Body of pancreas (tissue), 4 donors: ENCODE measurements at regions not wholly inside any gene's neighbourhood (a gene's known extent, or its start where the extent isn't known, plus 50 kb on each side); places are given as distances from the start of the nearest gene placed in this dataset.

Experiments used
- ATAC-seq: fragments of 150-250 bp; one replicate; pipeline ENCODE4 v1.9.1; 2016
- DNase-seq, 4 donors: peaks; one replicate each; pipeline ENCODE4 v3.0.0-alpha.2; 2019
- H3K27ac ChIP-seq, 4 donors: fragments of 200-600 bp; sonication (generic); 1 replicate in 3 of 4; 2 replicates in 1 of 4; pipeline versions ENCODE4 v1.5.1 to v1.6.1; 2016 to 2019; ENCODE audit warnings: mild to moderate bottlenecking in 1 of 4, mixed read lengths in 1 of 4, moderate library complexity in 1 of 4
- H3K27me3 ChIP-seq, 2 donors: fragments of 200-600 bp; sonication (generic); one replicate each; pipeline ENCODE4 v1.6.0; 2016; ENCODE audit warnings: mild to moderate bottlenecking in 1 of 2
- H3K36me3 ChIP-seq, 2 donors: fragments of 200-600 bp; sonication (generic); replicated peaks in 1 of 2; 2 replicates each; pipeline ENCODE4 v1.5.1; 2016; ENCODE audit warnings: low read depth in 2 of 2; ENCODE audit not compliant: insufficient read depth in 1 of 2
- H3K4me1 ChIP-seq: fragments of 200-600 bp; sonication (generic); one replicate; pipeline ENCODE4 v1.6.0; 2016
- H3K4me3 ChIP-seq, 2 donors: fragments of 200-600 bp; sonication (generic); 1 replicate in 1 of 2; 2 replicates in 1 of 2; pipeline ENCODE4 v1.5.1; 2016 to 2019
- H3K9me3 ChIP-seq, 3 donors: fragments of 200-600 bp; sonication (generic); 1 replicate in 2 of 3; 2 replicates in 1 of 3; pipeline ENCODE4 v1.5.1; 2016
- POLR2A ChIP-seq, 3 donors: fragments of 450-650 bp; IDR thresholded peaks; one replicate each; pipeline ENCODE4 v1.6.1; 2016; ENCODE audit warnings: antibody characterized with exemption in 3 of 3, mild to moderate bottlenecking in 2 of 3
- WGBS, 2 donors: methylation state at CpG; one replicate each; pipeline ENCODE4 v1.1.5; 2017; 5-methylcytosine and 5-hydroxymethylcytosine counted together
- intact Hi-C: fragments of 100-400 bp; cut with DNase I; formaldehyde crosslinking; loops from one replicate; pipeline ENCODE4 v1.15.1; 2023
- TF ChIP-seq, protein P1 (sequence below), 7 experiments: fragments of 450-650 bp in 4 of 7; fragments of 200-600 bp in 3 of 7; sonication (generic) in 3 of 7; IDR thresholded peaks; one replicate each; pipeline ENCODE4 v1.5.1; 2016 to 2019; ENCODE audit warnings: antibody characterized with exemption in 7 of 7

DNA sequence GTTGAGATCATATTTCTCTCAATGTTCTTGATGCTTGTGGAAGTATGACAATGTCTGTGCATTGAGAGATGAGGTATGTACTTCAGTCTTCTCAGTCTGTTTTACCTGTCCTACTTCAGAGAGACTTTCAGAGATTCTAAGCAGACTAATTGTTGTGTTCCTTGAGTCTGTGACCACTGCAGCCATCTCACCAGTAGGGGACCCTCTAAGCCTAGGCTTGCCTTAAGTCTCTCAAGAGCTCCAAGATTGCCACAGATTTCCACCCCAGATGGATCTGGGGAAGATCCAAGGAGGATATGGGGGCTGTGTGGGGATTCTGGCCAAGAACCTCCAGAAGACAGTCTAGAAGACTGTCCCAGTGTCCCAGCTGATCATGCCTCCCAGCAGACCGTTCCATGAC is 179.9 kb upstream of the PLET1 start:
- DNase-seq, result no peak
- Histone ChIP-seq H3K9me3 (peaks cover 0 to 13% (median 0%) of the 10 kb centered on the region in 3 donors), H3K27ac (no peak overlapping the region), H3K27me3 (no peaks in the 10 kb centered on the region), H3K4me1 (no peaks in the 10 kb centered on the region), H3K36me3 (no peaks in the 10 kb centered on the region), H3K4me3 (no peak overlapping the region)
- intact Hi-C loops, result no loop called here
- no peak for ATAC-seq
- 46% methylated on average over 1 of the region's 1 CpG; no CpG with 5 or more reads in 1 of the 2 donors for WGBS, 2 donors
- no peak for TF ChIP-seq POLR2A (IDR thresholded peaks at IDR 0.05)
- TF ChIP-seq, protein P1, sequence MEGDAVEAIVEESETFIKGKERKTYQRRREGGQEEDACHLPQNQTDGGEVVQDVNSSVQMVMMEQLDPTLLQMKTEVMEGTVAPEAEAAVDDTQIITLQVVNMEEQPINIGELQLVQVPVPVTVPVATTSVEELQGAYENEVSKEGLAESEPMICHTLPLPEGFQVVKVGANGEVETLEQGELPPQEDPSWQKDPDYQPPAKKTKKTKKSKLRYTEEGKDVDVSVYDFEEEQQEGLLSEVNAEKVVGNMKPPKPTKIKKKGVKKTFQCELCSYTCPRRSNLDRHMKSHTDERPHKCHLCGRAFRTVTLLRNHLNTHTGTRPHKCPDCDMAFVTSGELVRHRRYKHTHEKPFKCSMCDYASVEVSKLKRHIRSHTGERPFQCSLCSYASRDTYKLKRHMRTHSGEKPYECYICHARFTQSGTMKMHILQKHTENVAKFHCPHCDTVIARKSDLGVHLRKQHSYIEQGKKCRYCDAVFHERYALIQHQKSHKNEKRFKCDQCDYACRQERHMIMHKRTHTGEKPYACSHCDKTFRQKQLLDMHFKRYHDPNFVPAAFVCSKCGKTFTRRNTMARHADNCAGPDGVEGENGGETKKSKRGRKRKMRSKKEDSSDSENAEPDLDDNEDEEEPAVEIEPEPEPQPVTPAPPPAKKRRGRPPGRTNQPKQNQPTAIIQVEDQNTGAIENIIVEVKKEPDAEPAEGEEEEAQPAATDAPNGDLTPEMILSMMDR (IDR thresholded peaks at IDR 0.05), result no peak

DNA sequence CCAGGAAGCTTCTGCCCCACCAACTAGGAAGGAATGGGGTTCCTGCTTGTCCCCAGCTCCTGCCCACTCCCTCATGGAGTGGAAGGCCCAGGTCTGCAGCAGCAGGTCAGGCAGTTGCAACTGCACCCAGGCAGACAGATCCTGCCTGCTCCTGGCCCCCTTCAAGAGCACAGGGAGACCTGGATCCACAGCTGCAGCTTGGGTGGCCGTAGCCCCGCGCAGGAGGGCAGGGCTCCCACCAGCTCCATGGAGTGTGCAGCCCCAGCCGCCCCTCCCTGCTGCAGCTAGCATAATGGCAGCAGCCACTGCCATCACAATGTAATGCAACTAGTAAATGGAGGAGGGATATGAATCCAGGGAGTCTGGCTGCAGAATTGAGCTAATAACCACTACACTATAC is 187.5 kb upstream of the PLET1 start:
- 77% methylated on average over 4 of the region's 4 CpGs; no CpG with 5 or more reads in 1 of the 2 donors for WGBS, 2 donors
- H3K4me3 ChIP-seq, result no peak overlapping the region
- intact Hi-C loops, result no loop called here
- no peak for DNase-seq
- peaks cover 0 to 6% (median 0%) of the 10 kb centered on the region in 3 donors for H3K9me3 ChIP-seq
- H3K27me3 ChIP-seq, result no peaks in the 10 kb centered on the region
- no peak for ATAC-seq
- H3K27ac ChIP-seq, result no peak overlapping the region
- TF ChIP-seq POLR2A (IDR thresholded peaks at IDR 0.05), result no peak
- TF ChIP-seq, protein P1 (IDR thresholded peaks at IDR 0.05), result no peak
- H3K4me1 ChIP-seq, result no peaks in the 10 kb centered on the region
- no peaks in the 10 kb centered on the region for H3K36me3 ChIP-seq

DNA sequence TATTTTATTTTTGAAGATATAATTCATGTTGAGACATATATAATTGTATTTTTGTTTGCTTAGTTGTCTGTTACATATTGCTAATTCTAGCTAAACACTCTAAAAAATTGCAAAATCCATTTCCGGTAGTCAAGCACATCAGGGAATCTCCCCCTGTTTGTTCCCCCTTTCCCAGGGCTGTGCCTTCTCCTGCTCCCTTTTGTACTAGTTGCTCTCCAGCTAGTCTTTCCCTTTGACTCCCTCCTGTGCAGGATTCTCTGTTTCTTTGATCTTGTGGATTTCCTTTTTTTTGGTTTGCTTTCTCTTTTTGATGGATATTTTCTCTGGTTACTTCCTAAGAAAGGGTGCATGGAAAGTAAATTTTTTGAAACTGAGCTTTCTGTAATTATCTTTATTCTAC is 188.1 kb upstream of the PLET1 start:
- TF ChIP-seq, protein P1 (IDR thresholded peaks at IDR 0.05), result no peak
- TF ChIP-seq POLR2A (IDR thresholded peaks at IDR 0.05), result no peak
- DNase-seq, result no peak
- Histone ChIP-seq H3K4me3 (no peak overlapping the region), H3K27ac (no peak overlapping the region), H3K27me3 (no peaks in the 10 kb centered on the region), H3K4me1 (no peaks in the 10 kb centered on the region), H3K9me3 (peaks cover 0 to 6% (median 0%) of the 10 kb centered on the region in 3 donors), H3K36me3 (no peaks in the 10 kb centered on the region)
- intact Hi-C loops, result no loop called here
- WGBS, 2 donors, result 87 to 94% methylated on average over 1 of the region's 1 CpG
- no peak for ATAC-seq

DNA sequence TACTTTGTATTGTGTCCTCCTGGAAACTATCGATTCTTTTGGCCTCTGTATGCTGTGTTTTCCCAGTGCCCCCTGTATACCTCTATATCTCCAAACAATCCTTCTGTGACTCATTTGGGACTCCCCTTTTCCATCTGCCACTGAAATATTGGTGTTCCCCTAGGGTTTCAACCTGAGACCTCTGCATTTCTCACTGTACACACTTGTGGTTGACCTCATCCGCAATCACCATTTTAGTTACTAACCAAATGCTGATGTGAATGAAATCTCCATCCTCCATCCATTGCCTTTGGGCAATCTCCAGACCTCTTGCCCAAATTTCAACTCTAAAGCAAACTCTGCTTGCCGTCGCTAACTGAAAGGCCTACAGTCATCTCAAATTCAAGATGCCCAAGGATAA is 190.6 kb upstream of the PLET1 start:
- no peaks in the 10 kb centered on the region for H3K36me3 ChIP-seq
- H3K9me3 ChIP-seq, result no peaks in the 10 kb centered on the region
- no peak for DNase-seq
- no peak overlapping the region for H3K27ac ChIP-seq
- no peaks in the 10 kb centered on the region for H3K27me3 ChIP-seq
- intact Hi-C loops, result no loop called here
- H3K4me3 ChIP-seq, result no peak overlapping the region
- H3K4me1 ChIP-seq, result no peaks in the 10 kb centered on the region
- no peak for TF ChIP-seq POLR2A (IDR thresholded peaks at IDR 0.05)
- TF ChIP-seq, protein P1 (IDR thresholded peaks at IDR 0.05), result no peak
- WGBS, 2 donors, result 89 to 97% methylated on average over 4 of the region's 4 CpGs
- no peak for ATAC-seq
